WTC11 (cell line): ENCODE measurements at regions not wholly inside any gene's neighbourhood (a gene's known extent, or its start where the extent isn't known, plus 50 kb on each side); places are given as distances from the start of the nearest gene placed in this dataset.

Source experiments
- ATAC-seq: fragments of 200-7000 bp; cut with Tn5 transposase; 2 replicates; pipeline ENCODE4 v1.10.0; 2021; ENCODE audit warnings: mild to moderate bottlenecking, moderate library complexity
- CTCF ChIA-PET: fragments of 300-600 bp; sonication (Branson Sonifier 250); formaldehyde crosslinking; loops from one replicate; lab custom pipeline; 2021; ENCODE audit warnings: antibody characterized with exemption; lab: Charles Lee
- POLR2A ChIA-PET: fragments of 350-600 bp; sonication (Branson Sonifier 250); formaldehyde crosslinking; loops from one replicate; lab custom pipeline; 2021; ENCODE audit warnings: antibody characterized with exemption; lab: Charles Lee
- DNase-seq: peaks from one replicate; pipeline ENCODE4 v3.0.0; 2021; ENCODE audit warnings: low spot score
- H3K27ac Mint-ChIP-seq: 2 replicates; pipeline ENCODE4 v1.8.0; 2021; ENCODE audit warnings: mixed read lengths
- H3K27me3 Mint-ChIP-seq: 2 replicates; pipeline ENCODE4 v1.8.0; 2021; ENCODE audit warnings: low read depth, mild to moderate bottlenecking, moderate library complexity, mixed read lengths
- H3K36me3 Mint-ChIP-seq: 2 replicates; pipeline ENCODE4 v1.8.0; 2021; ENCODE audit warnings: mixed read lengths
- H3K4me1 Mint-ChIP-seq: 2 replicates; pipeline ENCODE4 v1.8.0; 2022; ENCODE audit warnings: mixed read lengths
- H3K4me3 Mint-ChIP-seq: 2 replicates; pipeline ENCODE4 v1.8.0; 2021; ENCODE audit warnings: mild to moderate bottlenecking, moderate library complexity, mixed read lengths
- H3K9me3 Mint-ChIP-seq: 2 replicates; pipeline ENCODE4 v1.8.0; 2021; ENCODE audit warnings: mixed read lengths
- ATF3 ChIP-seq: sonication (generic); formaldehyde crosslinking; conservative IDR thresholded peaks from 2 replicates; pipeline ENCODE4 v1.8.1; 2022; ENCODE audit warnings: mild to moderate bottlenecking, missing genetic modification reagents
- CREB1 ChIP-seq: sonication (generic); formaldehyde crosslinking; IDR thresholded peaks from 2 replicates; pipeline ENCODE4 v1.8.0; 2023; ENCODE audit warnings: mild to moderate bottlenecking, missing genetic modification reagents
- ERG ChIP-seq: fragments of 250-450 bp; sonication (Bioruptor Pico); IDR thresholded peaks from 2 replicates; pipeline ENCODE4 v1.8.0; 2021; ENCODE audit warnings: mild to moderate bottlenecking
- GRHL2 ChIP-seq: fragments of 250-450 bp; sonication (Bioruptor Pico); IDR thresholded peaks from 2 replicates; pipeline ENCODE4 v1.8.0; 2022; ENCODE audit warnings: mild to moderate bottlenecking, moderate library complexity; ENCODE audit not compliant: insufficient replicate concordance, severe bottlenecking
- OVOL2 ChIP-seq: fragments of 250-450 bp; sonication (Bioruptor Pico); IDR thresholded peaks from 2 replicates; pipeline ENCODE4 v1.9.0; 2021; ENCODE audit warnings: mild to moderate bottlenecking, borderline replicate concordance
- PRDM15 ChIP-seq: sonication (generic); formaldehyde crosslinking; IDR thresholded peaks from 2 replicates; pipeline ENCODE4 v1.8.0; 2022; ENCODE audit warnings: missing genetic modification reagents
- TEAD4 ChIP-seq: sonication (generic); formaldehyde crosslinking; IDR thresholded peaks from 2 replicates; pipeline ENCODE4 v1.8.0; 2022; ENCODE audit warnings: mild to moderate bottlenecking, missing genetic modification reagents
- TF ChIP-seq, protein P1 (sequence below): fragments of 250-450 bp; sonication (Bioruptor Pico); conservative IDR thresholded peaks from 2 replicates; pipeline ENCODE4 v1.9.0; 2021; ENCODE audit warnings: mild to moderate bottlenecking
- TF ChIP-seq, protein P2 (sequence below): sonication (generic); formaldehyde crosslinking; IDR thresholded peaks from 2 replicates; pipeline ENCODE4 v1.8.1; 2022; ENCODE audit warnings: mild to moderate bottlenecking, moderate library complexity, missing genetic modification reagents
- TF ChIP-seq, protein P3 (sequence below): sonication (generic); formaldehyde crosslinking; IDR thresholded peaks from 2 replicates; pipeline ENCODE4 v1.8.1; 2023; ENCODE audit warnings: mild to moderate bottlenecking, moderate library complexity, missing genetic modification reagents
- TF ChIP-seq, protein P4 (sequence below): sonication (generic); formaldehyde crosslinking; IDR thresholded peaks from 2 replicates; pipeline ENCODE4 v1.8.0; 2023; ENCODE audit warnings: missing genetic modification reagents, mild to moderate bottlenecking, borderline replicate concordance

DNA sequence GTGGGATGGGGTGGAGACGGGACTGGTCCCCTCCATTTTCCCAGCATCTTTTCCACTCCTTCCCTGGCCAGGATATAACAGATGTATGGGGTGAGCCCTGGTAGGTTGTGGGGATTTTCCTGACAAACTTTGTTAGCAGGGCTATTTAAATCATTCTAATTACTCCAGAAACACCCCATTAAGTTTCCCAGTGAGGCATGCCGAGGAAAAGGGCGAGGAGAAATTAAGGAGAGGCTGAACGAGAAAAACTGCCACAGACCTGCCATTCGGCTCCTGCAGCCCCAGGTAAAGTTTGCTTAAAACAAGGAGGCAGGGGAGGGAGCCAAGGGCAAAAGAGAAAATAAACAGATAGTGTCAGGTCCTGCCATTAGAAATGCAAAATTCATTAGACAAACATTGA is 428.2 kb downstream of the BUD13 start (continued):
- TF ChIP-seq ERG, result no peak
- no peak for TF ChIP-seq PRDM15 (CRISPR knock-in tag)

- peaks cover 7% of the 10 kb centered on the region; the same call in 1 of the 2 replicates for H3K4me1 Mint-ChIP-seq
- no peak for TF ChIP-seq TEAD4 (CRISPR knock-in tag)
- no peak for TF ChIP-seq PRDM15 (CRISPR knock-in tag)
- TF ChIP-seq ATF3, result no peak
- TF ChIP-seq GRHL2 (CRISPR knock-in tag), result no peak
- TF ChIP-seq OVOL2, result no peak
- TF ChIP-seq, protein P1, sequence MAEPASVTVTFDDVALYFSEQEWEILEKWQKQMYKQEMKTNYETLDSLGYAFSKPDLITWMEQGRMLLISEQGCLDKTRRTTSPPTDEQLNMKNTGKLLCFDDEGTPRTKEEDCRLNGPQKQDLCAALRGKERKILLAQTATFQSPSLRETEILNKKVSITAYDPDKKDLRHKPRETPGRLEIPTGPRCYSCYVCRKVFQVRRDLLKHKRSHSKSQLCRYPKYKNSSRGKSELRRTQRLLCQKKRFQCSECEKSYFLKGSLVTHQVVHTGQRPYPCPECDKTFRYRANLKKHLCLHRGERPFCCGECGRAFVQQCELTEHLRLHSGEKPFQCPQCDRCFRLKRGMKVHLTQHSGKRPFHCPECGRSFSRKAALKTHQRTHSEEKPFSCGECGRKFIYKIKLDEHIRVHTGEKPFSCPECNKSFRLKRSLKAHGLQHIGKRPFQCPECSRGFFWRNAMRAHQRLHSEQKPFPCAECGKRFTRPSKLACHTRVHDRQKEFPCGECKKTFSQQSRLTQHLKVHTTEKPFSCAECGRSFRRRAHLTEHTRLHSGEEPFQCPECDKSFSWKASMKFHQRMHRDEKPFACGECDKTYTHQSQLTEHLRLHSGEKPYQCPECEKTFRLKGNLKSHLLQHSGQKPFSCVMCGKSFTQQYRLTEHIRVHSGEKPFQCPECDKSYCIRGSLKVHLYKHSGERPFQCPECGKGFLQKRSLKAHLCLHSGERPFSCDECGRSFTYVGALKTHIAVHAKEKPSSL, result no peak
- no peak for TF ChIP-seq CREB1 (CRISPR knock-in tag)
- TF ChIP-seq, protein P2, sequence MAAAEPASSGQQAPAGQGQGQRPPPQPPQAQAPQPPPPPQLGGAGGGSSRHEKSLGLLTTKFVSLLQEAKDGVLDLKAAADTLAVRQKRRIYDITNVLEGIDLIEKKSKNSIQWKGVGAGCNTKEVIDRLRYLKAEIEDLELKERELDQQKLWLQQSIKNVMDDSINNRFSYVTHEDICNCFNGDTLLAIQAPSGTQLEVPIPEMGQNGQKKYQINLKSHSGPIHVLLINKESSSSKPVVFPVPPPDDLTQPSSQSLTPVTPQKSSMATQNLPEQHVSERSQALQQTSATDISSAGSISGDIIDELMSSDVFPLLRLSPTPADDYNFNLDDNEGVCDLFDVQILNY (CRISPR knock-in tag), result no peak
- TF ChIP-seq, protein P3, sequence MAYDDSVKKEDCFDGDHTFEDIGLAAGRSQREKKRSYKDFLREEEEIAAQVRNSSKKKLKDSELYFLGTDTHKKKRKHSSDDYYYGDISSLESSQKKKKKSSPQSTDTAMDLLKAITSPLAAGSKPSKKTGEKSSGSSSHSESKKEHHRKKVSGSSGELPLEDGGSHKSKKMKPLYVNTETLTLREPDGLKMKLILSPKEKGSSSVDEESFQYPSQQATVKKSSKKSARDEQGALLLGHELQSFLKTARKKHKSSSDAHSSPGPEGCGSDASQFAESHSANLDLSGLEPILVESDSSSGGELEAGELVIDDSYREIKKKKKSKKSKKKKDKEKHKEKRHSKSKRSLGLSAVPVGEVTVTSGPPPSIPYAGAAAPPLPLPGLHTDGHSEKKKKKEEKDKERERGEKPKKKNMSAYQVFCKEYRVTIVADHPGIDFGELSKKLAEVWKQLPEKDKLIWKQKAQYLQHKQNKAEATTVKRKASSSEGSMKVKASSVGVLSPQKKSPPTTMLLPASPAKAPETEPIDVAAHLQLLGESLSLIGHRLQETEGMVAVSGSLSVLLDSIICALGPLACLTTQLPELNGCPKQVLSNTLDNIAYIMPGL (CRISPR knock-in tag), result no peak
- TF ChIP-seq, protein P4, sequence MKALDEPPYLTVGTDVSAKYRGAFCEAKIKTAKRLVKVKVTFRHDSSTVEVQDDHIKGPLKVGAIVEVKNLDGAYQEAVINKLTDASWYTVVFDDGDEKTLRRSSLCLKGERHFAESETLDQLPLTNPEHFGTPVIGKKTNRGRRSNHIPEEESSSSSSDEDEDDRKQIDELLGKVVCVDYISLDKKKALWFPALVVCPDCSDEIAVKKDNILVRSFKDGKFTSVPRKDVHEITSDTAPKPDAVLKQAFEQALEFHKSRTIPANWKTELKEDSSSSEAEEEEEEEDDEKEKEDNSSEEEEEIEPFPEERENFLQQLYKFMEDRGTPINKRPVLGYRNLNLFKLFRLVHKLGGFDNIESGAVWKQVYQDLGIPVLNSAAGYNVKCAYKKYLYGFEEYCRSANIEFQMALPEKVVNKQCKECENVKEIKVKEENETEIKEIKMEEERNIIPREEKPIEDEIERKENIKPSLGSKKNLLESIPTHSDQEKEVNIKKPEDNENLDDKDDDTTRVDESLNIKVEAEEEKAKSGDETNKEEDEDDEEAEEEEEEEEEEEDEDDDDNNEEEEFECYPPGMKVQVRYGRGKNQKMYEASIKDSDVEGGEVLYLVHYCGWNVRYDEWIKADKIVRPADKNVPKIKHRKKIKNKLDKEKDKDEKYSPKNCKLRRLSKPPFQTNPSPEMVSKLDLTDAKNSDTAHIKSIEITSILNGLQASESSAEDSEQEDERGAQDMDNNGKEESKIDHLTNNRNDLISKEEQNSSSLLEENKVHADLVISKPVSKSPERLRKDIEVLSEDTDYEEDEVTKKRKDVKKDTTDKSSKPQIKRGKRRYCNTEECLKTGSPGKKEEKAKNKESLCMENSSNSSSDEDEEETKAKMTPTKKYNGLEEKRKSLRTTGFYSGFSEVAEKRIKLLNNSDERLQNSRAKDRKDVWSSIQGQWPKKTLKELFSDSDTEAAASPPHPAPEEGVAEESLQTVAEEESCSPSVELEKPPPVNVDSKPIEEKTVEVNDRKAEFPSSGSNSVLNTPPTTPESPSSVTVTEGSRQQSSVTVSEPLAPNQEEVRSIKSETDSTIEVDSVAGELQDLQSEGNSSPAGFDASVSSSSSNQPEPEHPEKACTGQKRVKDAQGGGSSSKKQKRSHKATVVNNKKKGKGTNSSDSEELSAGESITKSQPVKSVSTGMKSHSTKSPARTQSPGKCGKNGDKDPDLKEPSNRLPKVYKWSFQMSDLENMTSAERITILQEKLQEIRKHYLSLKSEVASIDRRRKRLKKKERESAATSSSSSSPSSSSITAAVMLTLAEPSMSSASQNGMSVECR, result no peak
- H3K9me3 Mint-ChIP-seq, result peaks cover 16% of the 10 kb centered on the region
- peaks cover 5% of the 10 kb centered on the region; the same call in 1 of the 2 replicates for H3K27me3 Mint-ChIP-seq
- POLR2A ChIA-PET, result interaction anchor here (0.7 kb wide), 1 partner anchor 1179 kb away, joined by 4 read pairs; no protein-coding TSS in a partner anchor
- H3K4me3 Mint-ChIP-seq, result no peak overlapping the region
- DNase-seq (no peak), ATAC-seq (no peak)
- H3K36me3 Mint-ChIP-seq, result peaks cover 21% of the 10 kb centered on the region
- CTCF ChIA-PET, result no interaction called here
- H3K27ac Mint-ChIP-seq, result no peak overlapping the region
Measured at GRCh38 chr11:116343270-116343669, 429.5 kb downstream of the BUD13 start.
